Uterus (tissue), 2 donors: ENCODE measurements at regions not wholly inside any gene's neighbourhood (a gene's known extent, or its start where the extent isn't known, plus 50 kb on each side); places are given as distances from the start of the nearest gene placed in this dataset.

ENCODE experiments used
- CTCF ChIP-seq, 4 experiments: fragments of 200-600 bp in 2 of 4; fragments of 450-650 bp in 2 of 4; sonication (generic) in 2 of 4; IDR thresholded peaks; one replicate each; pipeline ENCODE4 v1.5.1; 2016 to 2019; ENCODE audit warnings: antibody characterized with exemption in 4 of 4, mild to moderate bottlenecking in 2 of 4, moderate library complexity in 1 of 4
- POLR2A ChIP-seq, 2 donors: fragments of 450-650 bp; IDR thresholded peaks; one replicate each; pipeline ENCODE4 v1.6.1; 2016; ENCODE audit warnings: antibody characterized with exemption in 2 of 2, mild to moderate bottlenecking in 1 of 2, moderate library complexity in 1 of 2

DNA sequence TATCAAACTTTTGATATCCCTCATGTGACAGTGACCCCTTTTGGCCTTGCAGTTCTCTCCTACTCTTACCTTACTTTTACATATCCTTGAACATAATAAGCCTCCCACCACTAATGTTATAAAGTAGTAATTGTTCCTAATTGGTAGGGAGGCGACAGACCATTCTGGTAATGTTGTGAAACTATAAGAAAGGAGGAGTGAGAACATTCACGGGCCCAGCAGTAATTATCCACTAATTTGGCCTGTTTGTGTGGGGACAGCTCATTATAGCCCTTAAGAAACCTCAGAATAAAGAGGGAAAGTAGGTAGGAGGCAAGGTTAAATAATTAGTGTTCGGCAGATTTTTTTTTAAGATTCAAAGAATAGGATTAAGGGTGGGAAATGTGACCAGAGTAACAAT lies 1046.5 kb upstream of the ARRDC3 start:
- no peak for TF ChIP-seq CTCF (IDR thresholded peaks at IDR 0.05)
- TF ChIP-seq POLR2A (IDR thresholded peaks at IDR 0.05) = no peak
